Gastrocnemius medialis (tissue), 4 donors: ENCODE measurements at regions not wholly inside any gene's neighbourhood (a gene's known extent, or its start where the extent isn't known, plus 50 kb on each side); places are given as distances from the start of the nearest gene placed in this dataset.

Experiments
- POLR2A ChIP-seq, 2 donors: fragments of 450-650 bp; IDR thresholded peaks; one replicate each; pipeline ENCODE4 v1.6.1; 2017; ENCODE audit warnings: antibody characterized with exemption in 2 of 2, mild to moderate bottlenecking in 2 of 2, moderate library complexity in 2 of 2
- TF ChIP-seq, protein P1 (sequence below), 5 experiments: fragments of 450-650 bp in 3 of 5; fragments of 200-600 bp in 2 of 5; sonication (generic) in 2 of 5; IDR thresholded peaks in 4 of 5; conservative IDR thresholded peaks in 1 of 5; 1 replicate in 4 of 5; 2 replicates in 1 of 5; pipeline ENCODE4 v1.5.1; 2016 to 2019; ENCODE audit warnings: antibody characterized with exemption in 5 of 5, mild to moderate bottlenecking in 3 of 5, moderate library complexity in 3 of 5

DNA sequence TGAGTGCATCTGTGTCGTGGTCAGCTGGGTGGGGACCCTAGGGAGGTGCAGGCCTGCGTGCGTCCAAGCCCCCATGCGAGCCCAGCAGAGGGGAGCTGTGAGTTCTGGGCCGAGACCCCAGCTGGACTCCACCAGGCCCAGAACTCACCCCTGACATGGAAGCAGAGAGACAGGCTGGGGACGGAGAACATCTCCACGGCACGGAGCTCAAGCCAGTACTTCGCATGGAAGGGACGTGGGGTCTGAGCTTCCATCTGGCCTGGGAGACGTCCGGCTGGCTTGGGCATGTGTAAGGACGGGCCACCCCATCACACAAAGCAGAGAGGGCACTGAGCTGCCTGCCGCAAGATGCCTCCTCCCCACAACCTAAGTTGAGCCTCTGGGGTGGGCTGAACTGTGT, 422.4 kb downstream of the CTTN start:
- TF ChIP-seq, protein P1, sequence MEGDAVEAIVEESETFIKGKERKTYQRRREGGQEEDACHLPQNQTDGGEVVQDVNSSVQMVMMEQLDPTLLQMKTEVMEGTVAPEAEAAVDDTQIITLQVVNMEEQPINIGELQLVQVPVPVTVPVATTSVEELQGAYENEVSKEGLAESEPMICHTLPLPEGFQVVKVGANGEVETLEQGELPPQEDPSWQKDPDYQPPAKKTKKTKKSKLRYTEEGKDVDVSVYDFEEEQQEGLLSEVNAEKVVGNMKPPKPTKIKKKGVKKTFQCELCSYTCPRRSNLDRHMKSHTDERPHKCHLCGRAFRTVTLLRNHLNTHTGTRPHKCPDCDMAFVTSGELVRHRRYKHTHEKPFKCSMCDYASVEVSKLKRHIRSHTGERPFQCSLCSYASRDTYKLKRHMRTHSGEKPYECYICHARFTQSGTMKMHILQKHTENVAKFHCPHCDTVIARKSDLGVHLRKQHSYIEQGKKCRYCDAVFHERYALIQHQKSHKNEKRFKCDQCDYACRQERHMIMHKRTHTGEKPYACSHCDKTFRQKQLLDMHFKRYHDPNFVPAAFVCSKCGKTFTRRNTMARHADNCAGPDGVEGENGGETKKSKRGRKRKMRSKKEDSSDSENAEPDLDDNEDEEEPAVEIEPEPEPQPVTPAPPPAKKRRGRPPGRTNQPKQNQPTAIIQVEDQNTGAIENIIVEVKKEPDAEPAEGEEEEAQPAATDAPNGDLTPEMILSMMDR (IDR thresholded peaks at IDR 0.05 in 4 of 5, conservative IDR thresholded peaks at IDR 0.05 in 1 of 5) = no peak
- no peak for TF ChIP-seq POLR2A (IDR thresholded peaks at IDR 0.05)
